Endothelial cell of umbilical vein (primary cell): ENCODE measurements at regions not wholly inside any gene's neighbourhood (a gene's known extent, or its start where the extent isn't known, plus 50 kb on each side); places are given as distances from the start of the nearest gene placed in this dataset.

Experiments
- BruUV-seq: library from RNA; stranded (reverse); fragments of 400-500 nt; replicated peaks from 2 replicates; lab custom pipeline; 2021; lab: Mats Ljungman, UMichigan
- CTCF ChIA-PET: fragments of 300-600, 350-600 bp; sonication (Branson Sonifier 250); formaldehyde crosslinking; loops from one replicate; lab custom pipeline; 2021; ENCODE audit warnings: antibody characterized with exemption, inconsistent platforms; lab: Charles Lee
- POLR2A ChIA-PET: fragments of 300-600, 350-600 bp; sonication (Branson Sonifier 250); formaldehyde crosslinking; loops from one replicate; lab custom pipeline; 2021; ENCODE audit warnings: antibody characterized with exemption, inconsistent platforms; lab: Charles Lee
- DNase-seq: peaks from one replicate; pipeline ENCODE4 v3.0.0-alpha.2; 2011; ENCODE audit warnings: low read depth, low spot score
- FAIRE-seq: peaks from 2 replicates; lab custom pipeline; 2011; peaks lifted over from hg19 to GRCh38; lab: Jason Lieb, UNC
- H2AFZ ChIP-seq: 2 replicates; pipeline ENCODE4 v1.6.0; 2012; ENCODE audit warnings: low read depth, low read length, control low read depth, inconsistent platforms
- H3K27ac ChIP-seq: 2 replicates; pipeline ENCODE4 v1.5.1; 2011; ENCODE audit warnings: low read depth, mild to moderate bottlenecking, control low read depth, low read length, moderate library complexity; ENCODE audit not compliant: insufficient read depth
- H3K27me3 ChIP-seq, 2 experiments: 2 replicates each; pipeline versions ENCODE4 v1.6.0 to v1.6.1; 2011; ENCODE audit warnings: low read length in 2 of 2, mixed read lengths in 1 of 2; ENCODE audit not compliant: control insufficient read depth in 2 of 2, insufficient read depth in 2 of 2
- H3K36me3 ChIP-seq, 2 experiments: 2 replicates in 1 of 2; 3 replicates in 1 of 2; pipeline ENCODE4 v1.5.1; 2011; ENCODE audit warnings: low read length in 2 of 2, mild to moderate bottlenecking in 1 of 2, moderate library complexity in 1 of 2; ENCODE audit not compliant: control insufficient read depth in 2 of 2, insufficient read depth in 2 of 2; ENCODE audit errors: extremely low read depth in 1 of 2
- H3K4me1 ChIP-seq: 3 replicates; pipeline ENCODE4 v1.5.1; 2011; ENCODE audit warnings: mild to moderate bottlenecking, low read length; ENCODE audit not compliant: control insufficient read depth, insufficient read depth; ENCODE audit errors: extremely low read depth
- H3K4me2 ChIP-seq: 2 replicates; pipeline ENCODE4 v1.6.1; 2011; ENCODE audit warnings: low read length, control low read depth, mixed read lengths; ENCODE audit not compliant: insufficient read depth
- H3K4me3 ChIP-seq, 3 experiments: fragments of 200-600 bp in 1 of 3; sonication (generic), shearing (Covaris generic) in 1 of 3; replicated peaks in 1 of 3; 2 replicates each; pipeline ENCODE4 v1.5.1; 2011 to 2016; ENCODE audit warnings: control low read depth in 3 of 3, low read length in 3 of 3, mild to moderate bottlenecking in 2 of 3, inconsistent platforms in 1 of 3, low read depth in 1 of 3, moderate library complexity in 1 of 3; ENCODE audit not compliant: insufficient read depth in 1 of 3
- H3K79me2 ChIP-seq: 2 replicates; pipeline ENCODE4 v1.6.0; 2012; ENCODE audit warnings: low read length, inconsistent platforms; ENCODE audit not compliant: control insufficient read depth, insufficient read depth
- H3K9ac ChIP-seq: replicated peaks from 2 replicates; pipeline ENCODE3; 2011; ENCODE audit warnings: low read length, control low read depth; ENCODE audit not compliant: insufficient read depth; ENCODE audit errors: extremely low read depth
- H3K9me1 ChIP-seq: replicated peaks from 3 replicates; pipeline ENCODE4 v1.6.0; 2011; ENCODE audit warnings: mild to moderate bottlenecking, low read length; ENCODE audit not compliant: control insufficient read depth, insufficient read depth; ENCODE audit errors: extremely low read depth
- H3K9me3 ChIP-seq: replicated peaks from 2 replicates; pipeline ENCODE4 v1.5.1; 2012; ENCODE audit warnings: low read length, inconsistent platforms; ENCODE audit not compliant: control insufficient read depth, insufficient read depth
- H4K20me1 ChIP-seq: replicated peaks from 2 replicates; pipeline ENCODE3; 2011; ENCODE audit warnings: mild to moderate bottlenecking, low read length; ENCODE audit not compliant: control insufficient read depth, insufficient read depth; ENCODE audit errors: extremely low read depth
- EZH2 ChIP-seq: IDR thresholded peaks from 2 replicates; pipeline ENCODE4 v1.6.1; 2012; ENCODE audit warnings: borderline replicate concordance, low read depth, mild to moderate bottlenecking, moderate library complexity, low read length, inconsistent platforms; ENCODE audit not compliant: severe bottlenecking
- FOS ChIP-seq: IDR thresholded peaks from 2 replicates; pipeline ENCODE4 v1.6.1; 2011; ENCODE audit warnings: mild to moderate bottlenecking, low read length, moderate library complexity, borderline replicate concordance; ENCODE audit not compliant: insufficient read depth
- GATA2 ChIP-seq: IDR thresholded peaks from 2 replicates; pipeline ENCODE4 v1.7.0; 2011; ENCODE audit warnings: low read depth, mild to moderate bottlenecking, moderate library complexity, mixed read lengths, low read length; ENCODE audit not compliant: insufficient read length, insufficient read depth
- JUN ChIP-seq: IDR thresholded peaks from 2 replicates; pipeline ENCODE4 v1.6.1; 2011; ENCODE audit warnings: borderline replicate concordance, low read depth; ENCODE audit not compliant: insufficient read length, insufficient read depth
- MYC ChIP-seq: IDR thresholded peaks from one replicate; pipeline ENCODE4 v1.6.1; 2011; ENCODE audit warnings: mild to moderate bottlenecking, low read depth, low read length
- POLR2A ChIP-seq: IDR thresholded peaks from 2 replicates; pipeline ENCODE4 v1.6.1; 2012; ENCODE audit warnings: low read depth, mild to moderate bottlenecking, control low read depth, low read length
- POLR2AphosphoS5 ChIP-seq: IDR thresholded peaks from 2 replicates; pipeline ENCODE4 v1.6.1; 2012; ENCODE audit warnings: low read depth, mild to moderate bottlenecking, control low read depth, low read length, moderate library complexity; ENCODE audit not compliant: insufficient read depth
- dilution Hi-C: fragments of 300-500 bp; cut with MboI; formaldehyde crosslinking; loops from one replicate; pipeline ENCODE4 v1.15.0; 2019; ENCODE audit warnings: low sequenced_read_pairs; ENCODE audit not compliant: extremely low pct_ligation_motif_present
- intact Hi-C: fragments of 100-400 bp; cut with micrococcal nuclease; formaldehyde crosslinking; loops from one replicate; pipeline ENCODE4 v1.10.0; 2022
- TF ChIP-seq, protein P1 (sequence below), 2 donors: IDR thresholded peaks; 1 replicate in 1 of 2; 2 replicates in 1 of 2; pipeline ENCODE4 v1.5.1; 2011; ENCODE audit warnings: low read length in 2 of 2, mild to moderate bottlenecking in 2 of 2, moderate library complexity in 2 of 2, control low read depth in 1 of 2, inconsistent platforms in 1 of 2, low read depth in 1 of 2; ENCODE audit not compliant: insufficient read depth in 1 of 2; ENCODE audit errors: extremely low read depth in 1 of 2
- TF ChIP-seq, protein P2 (sequence below): IDR thresholded peaks from 2 replicates; pipeline ENCODE4 v1.6.1; 2011; ENCODE audit not compliant: insufficient read depth, insufficient read length

DNA sequence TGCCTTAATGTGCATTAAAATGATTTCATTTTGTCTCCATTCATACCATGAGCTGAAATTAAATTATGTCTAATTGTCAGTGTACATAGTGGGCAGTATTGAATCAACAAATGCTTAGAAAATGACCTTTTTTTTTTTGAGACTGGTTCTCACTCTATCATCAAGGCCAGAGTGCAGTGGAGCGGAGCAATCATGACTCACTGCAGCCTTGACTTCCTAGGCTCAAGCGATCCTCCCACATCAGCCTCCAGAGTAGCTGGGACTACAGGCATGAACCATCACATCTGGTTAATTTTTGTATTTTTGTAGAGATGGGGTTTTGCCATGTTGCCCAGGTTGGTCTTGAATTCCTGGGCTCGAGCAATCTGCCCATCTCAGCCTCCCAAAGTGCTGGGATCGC lies 117.0 kb upstream of the BLID start:
- POLR2A ChIA-PET = no interaction called here
- Histone ChIP-seq H3K79me2 (no peaks in the 10 kb centered on the region), H3K27ac (no peak overlapping the region), H3K4me3 (no peak overlapping the region), H4K20me1 (no peaks in the 10 kb centered on the region), H3K9me1 (no peaks in the 10 kb centered on the region), H3K9ac (no peak overlapping the region), H3K4me1 (peaks cover 23% of the 10 kb centered on the region), H2AFZ (no peak overlapping the region), H3K4me2 (no peak overlapping the region), H3K27me3 (no peaks in the 10 kb centered on the region), H3K36me3 (no peaks in the 10 kb centered on the region), H3K9me3 (no peaks in the 10 kb centered on the region)
- BruUV-seq = no TSS peak
- dilution Hi-C loops = no loop called here
- TF ChIP-seq EZH2 = no peak
- TF ChIP-seq MYC = no peak
- no peak for TF ChIP-seq JUN
- no peak for TF ChIP-seq GATA2
- TF ChIP-seq POLR2AphosphoS5 = no peak
- TF ChIP-seq, protein P1, sequence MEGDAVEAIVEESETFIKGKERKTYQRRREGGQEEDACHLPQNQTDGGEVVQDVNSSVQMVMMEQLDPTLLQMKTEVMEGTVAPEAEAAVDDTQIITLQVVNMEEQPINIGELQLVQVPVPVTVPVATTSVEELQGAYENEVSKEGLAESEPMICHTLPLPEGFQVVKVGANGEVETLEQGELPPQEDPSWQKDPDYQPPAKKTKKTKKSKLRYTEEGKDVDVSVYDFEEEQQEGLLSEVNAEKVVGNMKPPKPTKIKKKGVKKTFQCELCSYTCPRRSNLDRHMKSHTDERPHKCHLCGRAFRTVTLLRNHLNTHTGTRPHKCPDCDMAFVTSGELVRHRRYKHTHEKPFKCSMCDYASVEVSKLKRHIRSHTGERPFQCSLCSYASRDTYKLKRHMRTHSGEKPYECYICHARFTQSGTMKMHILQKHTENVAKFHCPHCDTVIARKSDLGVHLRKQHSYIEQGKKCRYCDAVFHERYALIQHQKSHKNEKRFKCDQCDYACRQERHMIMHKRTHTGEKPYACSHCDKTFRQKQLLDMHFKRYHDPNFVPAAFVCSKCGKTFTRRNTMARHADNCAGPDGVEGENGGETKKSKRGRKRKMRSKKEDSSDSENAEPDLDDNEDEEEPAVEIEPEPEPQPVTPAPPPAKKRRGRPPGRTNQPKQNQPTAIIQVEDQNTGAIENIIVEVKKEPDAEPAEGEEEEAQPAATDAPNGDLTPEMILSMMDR (IDR thresholded peaks at IDR 0.05; ENCODE audit: extremely low read depth in 1 of 2, insufficient read depth in 1 of 2, low read depth in 1 of 2, low read length in 2 of 2) = no peak
- TF ChIP-seq, protein P2, sequence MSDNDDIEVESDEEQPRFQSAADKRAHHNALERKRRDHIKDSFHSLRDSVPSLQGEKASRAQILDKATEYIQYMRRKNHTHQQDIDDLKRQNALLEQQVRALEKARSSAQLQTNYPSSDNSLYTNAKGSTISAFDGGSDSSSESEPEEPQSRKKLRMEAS = no peak
- TF ChIP-seq POLR2A = no peak
- TF ChIP-seq FOS = no peak
- FAIRE-seq (no peak), DNase-seq (no peak)
- CTCF ChIA-PET = no interaction called here
- intact Hi-C loops = no loop called here
